Stimulated activated naive CD4-positive, alpha-beta T cell (primary cell): ENCODE measurements at regions not wholly inside any gene's neighbourhood (a gene's known extent, or its start where the extent isn't known, plus 50 kb on each side); places are given as distances from the start of the nearest gene placed in this dataset.
"Not testable (repeated sequence)": the region's sequence is repeated elsewhere in the genome, so short reads cannot be mapped to it uniquely, and the experiment has no call there.

Experiments used
- DNase-seq, 6 experiments: peaks; one replicate each; lab custom pipeline; 2025; lab: John Stamatoyannopoulos, UW

DNA sequence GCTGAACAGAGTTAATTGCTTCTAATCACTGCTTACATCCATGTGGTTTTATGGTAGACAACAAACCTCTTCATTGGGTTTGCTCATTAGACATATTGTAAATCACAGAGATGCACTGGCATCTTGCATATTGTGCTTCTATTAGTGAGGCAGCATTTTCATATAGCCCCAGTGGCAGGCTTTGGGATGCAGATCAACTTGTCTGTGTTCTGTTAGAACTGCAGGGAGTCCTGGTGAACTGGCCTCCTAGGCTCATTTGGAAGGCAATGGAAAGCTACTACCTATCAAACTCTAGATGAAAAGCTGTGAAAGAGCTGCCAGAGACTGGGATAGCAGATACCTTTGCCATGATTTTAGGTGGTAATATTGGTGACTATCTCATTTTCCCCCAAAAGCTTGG, 108.8 kb downstream of the NAA11 start:
- DNase-seq: no peak

DNA sequence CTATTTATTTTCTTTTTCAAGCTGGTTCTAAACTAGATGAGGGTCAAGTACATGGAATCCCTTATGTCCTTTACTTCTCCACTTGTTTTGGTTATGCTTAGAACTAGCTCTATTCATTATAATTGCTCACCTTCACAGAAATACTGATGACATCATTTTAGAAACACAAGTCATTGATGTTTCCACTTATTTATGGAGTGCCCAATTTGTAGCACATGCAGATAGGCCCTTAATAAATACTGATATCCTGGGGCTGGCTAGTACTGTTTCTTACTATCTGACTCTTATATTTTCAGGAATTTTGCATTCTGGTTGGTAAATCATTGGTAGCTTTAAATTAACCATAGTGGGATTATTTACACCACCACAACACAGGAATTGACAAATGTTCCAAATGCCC, 112.2 kb downstream of the NAA11 start:
- no peak for DNase-seq

- DNase-seq: no peak
Observed at GRCh38 chr4:79213010-79213409, 112.9 kb downstream of the NAA11 start.

DNA sequence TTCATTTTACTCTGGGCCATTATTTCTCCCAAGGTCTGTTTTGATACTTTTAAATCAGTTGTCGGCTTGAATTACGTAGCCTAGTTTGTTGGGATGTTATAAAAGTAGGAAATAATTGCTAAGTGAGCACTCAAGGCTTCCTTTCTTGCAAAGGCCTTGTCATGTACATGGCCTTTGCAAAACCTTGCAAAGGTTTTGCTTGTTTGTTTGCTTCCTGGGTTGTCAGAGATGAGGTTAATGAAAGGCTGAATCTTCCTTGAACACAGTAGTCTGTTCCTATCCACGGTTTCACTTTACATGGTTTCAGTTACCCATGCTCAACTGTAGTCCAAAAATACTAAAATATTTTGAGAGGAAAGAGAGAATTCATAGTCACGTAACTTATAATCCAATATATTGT, 113.5 kb downstream of the NAA11 start:
- DNase-seq: no peak

DNA sequence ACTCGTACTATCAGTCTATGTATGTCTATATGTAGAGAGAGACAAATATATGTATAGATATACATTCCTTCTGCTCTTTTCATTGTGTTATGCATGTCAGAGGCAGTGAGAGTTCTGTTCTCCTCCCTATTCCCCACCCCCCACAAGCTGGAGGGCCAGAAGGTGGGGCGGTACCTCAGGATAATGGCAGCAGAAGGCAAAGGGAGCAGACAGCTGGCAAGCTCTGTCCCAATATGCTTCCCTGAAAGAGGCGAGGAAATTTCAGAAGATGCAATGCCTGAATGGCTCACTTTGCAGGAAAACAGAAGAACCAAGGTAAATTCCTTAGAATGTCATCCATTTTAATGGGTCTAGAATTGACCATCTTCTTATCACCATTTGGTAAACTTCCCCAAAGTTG, 114.4 kb downstream of the NAA11 start:
- DNase-seq: no peak

GRCh38 chr4:79210636-79211049, 115.2 kb downstream of the NAA11 start:
- DNase-seq: no peak

GRCh38 chr4:79209822-79210635, 115.8 kb downstream of the NAA11 start:
- no peak for DNase-seq

- DNase-seq: no peak
Observed at GRCh38 chr4:79209081-79209480, 116.8 kb downstream of the NAA11 start.

DNA sequence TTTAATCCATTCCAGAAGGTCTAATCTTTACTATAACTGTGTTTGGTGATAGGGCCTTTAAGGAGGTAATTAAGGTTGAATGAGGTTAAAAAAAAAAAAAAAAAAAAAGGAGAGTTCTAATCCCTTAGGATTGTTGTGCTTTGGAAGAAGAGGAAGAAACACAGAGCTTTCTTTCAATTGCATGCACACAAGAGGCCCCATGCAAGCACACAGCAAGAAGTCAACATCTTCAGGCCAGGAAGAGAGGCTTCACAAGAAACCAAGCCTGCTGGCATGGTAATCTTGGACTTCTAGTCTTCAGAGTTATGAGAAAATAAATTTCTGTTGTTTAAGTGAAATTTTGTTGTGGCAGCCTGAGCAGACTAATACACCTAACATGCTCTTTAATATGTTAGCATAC, 118.6 kb downstream of the NAA11 start:
- DNase-seq: no peak

DNA sequence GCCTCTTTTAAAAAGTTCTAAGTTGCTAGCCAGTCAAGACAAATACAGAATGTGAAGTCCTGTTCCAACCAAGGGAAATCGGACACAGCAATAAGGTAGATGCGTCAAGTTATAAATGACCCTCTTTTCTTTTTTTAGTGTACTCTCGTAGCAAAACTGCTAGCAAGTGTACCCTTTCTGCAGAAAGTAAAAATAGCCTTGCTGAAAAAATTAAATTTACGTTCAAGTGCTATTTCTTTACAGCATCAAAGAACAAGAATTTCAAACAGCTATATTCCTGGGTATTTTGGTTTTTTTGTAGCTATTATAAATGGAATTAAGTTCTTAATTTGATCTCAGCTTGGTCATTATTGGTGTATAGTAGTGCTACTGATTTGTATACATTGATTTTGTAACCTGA, 119.2 kb downstream of the NAA11 start:
- DNase-seq: no peak

DNA sequence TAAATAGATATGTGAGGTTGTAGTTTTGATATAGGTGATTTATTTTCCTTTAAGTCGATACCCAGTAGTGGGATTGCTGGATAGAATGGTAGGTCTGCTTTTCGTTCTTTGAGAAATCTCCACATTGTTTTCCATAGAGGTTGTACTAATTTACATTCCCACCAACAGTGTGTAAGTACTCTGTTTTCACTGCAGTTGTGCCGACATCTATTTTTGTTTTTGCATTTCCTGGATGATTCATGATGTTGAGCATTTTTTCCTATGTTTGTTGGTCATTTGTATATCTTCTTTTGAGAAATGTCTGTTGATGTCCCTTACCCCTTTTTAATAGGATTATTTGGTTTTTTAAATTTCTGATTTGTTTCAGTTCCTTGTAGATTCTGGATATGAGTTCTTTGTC, 120.7 kb downstream of the NAA11 start:
- no peak for DNase-seq

DNA sequence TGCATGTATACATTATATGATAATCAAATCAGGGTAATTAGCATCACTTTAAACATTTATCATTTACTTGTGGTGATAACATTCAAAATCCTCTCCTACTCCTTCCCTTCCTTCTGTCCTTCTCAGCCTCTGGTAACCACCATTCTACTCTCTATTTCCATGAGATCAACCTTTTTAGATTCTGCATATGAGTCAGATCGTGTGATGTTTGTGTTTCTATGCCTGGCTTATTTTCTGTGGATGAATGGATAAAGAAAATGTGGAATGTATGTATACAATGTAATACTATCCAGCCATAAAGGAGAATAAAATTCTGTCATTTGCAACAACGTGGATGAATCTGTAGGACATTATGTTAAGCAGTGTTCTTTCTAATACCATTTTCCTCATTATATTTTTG, 123.9 kb downstream of the NAA11 start:
- DNase-seq: no peak

DNA sequence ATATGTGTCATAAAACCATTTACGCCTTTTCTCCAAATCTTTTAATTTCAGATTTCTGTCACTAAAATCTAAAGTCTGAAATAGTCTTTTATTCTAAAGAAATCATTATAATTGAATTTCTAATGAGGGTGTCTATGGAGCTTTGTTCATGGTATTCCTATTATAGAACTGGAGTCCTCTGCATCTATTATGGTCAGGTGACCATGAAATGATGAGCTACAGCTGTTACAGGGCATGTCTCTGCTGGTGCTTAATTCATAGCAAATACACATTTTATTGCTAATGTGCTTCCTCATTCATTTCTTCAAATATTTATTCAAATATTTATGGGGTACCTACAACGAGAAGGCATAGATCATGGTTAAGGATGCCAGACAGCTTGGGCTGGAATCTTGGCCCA, 126.1 kb downstream of the NAA11 start:
- DNase-seq: no peak

GRCh38 chr4:79198951-79199587, 126.8 kb downstream of the NAA11 start:
- DNase-seq: no peak

DNA sequence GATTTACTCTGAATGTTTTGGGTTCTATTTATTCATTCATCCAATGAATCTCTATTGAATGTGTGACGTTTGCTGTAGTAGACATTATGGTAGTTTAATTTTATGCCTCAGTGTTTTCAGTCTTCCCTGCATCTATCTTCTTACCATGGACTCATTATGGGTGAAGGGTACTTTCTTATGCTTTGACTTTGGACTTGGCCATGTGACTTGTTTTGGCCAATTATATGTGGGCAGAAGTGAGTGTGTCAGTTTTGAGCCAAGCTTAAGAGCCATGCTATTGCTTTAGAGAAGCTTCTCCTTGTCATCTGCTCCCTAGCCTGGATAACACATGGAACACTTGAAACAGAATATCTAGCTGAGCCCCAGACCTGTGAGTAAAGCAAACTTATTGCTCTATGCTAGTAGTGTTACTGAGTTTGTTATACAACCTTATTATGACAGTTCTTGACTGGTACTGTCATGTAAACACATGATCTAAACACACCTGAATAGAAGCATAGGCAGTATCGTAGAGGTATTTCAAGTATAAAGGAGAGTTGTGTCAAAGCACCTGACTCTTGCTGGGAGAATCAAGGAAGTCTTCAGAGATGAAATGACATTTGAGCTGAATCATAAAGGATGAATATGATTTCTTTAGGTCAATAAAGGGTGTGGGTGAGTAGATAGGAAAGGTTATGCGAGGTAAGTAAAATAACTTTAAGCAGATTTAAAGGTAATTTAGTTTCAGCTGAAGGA, 128.4 kb downstream of the NAA11 start:
- DNase-seq: no peak

GRCh38 chr4:79191292-79191691, 134.6 kb downstream of the NAA11 start:
- not testable (repeated sequence) for DNase-seq

GRCh38 chr4:79185526-79186045, 140.3 kb downstream of the NAA11 start:
- DNase-seq: no peak

DNA sequence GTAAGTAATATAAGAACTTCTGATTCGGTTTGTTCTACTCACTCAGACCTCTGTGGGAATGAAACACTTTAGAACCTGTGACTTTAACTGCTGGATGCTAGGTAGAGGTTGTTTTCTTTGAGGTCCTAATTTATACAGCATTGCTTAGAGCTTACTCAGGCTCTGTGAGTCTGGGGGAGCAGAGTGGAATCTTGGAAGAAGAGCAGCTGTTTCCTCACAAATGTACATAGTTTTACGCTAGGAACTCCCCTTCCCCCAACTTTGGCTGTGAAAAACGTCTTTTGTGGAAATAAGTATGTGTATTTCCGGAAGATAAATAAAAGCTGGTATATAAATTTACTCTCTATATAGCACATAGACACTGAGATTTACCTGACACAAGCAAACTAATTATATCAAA, 141.4 kb downstream of the NAA11 start:
- DNase-seq: no peak

GRCh38 chr4:79182209-79182608, 143.7 kb downstream of the NAA11 start:
- no peak for DNase-seq

GRCh38 chr4:79181190-79181589, 144.7 kb downstream of the NAA11 start:
- no peak for DNase-seq

- no peak for DNase-seq
Observed at GRCh38 chr4:79178760-79179159, 147.1 kb downstream of the NAA11 start.

GRCh38 chr4:79177388-79177787, 148.5 kb downstream of the NAA11 start:
- DNase-seq: no peak

DNA sequence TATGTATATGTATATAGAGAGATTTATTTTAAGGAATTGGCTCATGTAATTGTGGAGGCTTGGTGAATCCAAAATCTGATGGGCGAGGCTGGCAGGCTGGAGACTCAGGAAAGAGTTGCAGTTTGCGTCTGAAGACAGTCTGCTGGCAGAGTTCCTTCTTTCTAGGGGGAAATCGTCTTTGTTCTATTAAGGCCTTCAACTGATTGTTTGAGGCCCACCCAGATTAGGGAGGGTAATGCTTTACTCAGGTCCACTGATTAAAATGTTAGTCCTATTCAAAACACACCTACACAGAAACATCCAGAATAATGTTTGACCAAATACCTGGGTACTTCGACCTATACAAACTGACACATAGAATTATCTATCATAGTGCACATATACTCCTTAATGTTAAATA, 149.5 kb downstream of the NAA11 start:
- DNase-seq: no peak
